ENCODE measurements at regions not wholly inside any gene's neighbourhood (a gene's known extent, or its start where the extent isn't known, plus 50 kb on each side); places are given as distances from the start of the nearest gene placed in this dataset.

DNA sequence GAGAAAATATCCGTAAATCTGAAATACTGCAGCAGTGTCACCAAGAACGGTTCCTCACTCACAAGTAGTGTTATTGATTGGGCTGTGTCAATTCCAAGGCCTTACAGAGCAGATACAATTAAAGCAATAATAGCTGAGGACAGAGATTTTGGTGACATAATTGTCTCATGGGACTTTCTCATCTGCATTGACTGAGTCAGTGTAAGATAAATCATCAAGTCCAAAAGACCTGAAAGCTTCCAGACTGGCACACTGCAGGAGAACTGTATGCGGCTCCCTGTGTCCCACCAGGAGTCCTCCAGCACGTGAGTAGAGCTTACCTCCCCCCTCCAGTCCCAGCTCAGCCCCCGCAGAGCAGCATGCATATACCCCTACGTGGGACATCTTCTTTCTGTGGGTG, 655.2 kb upstream of the ARID1B start:
- Histone ChIP-seq H3K27me3 (no peaks in the 10 kb centered on the region), H3K4me1 (ENCODE audit: control insufficient read depth in 1 of 2, insufficient read depth in 1 of 2, low read depth in 1 of 2, low read length in 1 of 2) (no peaks in the 10 kb centered on the region), H3K36me3 (no peaks in the 10 kb centered on the region), H3K9me3 (no peaks in the 10 kb centered on the region), H3K27ac (no peak overlapping the region), H3K4me3 (ENCODE audit: low read depth in 1 of 2, low read length in 1 of 2) (no peak overlapping the region)
- TF ChIP-seq, protein P1, sequence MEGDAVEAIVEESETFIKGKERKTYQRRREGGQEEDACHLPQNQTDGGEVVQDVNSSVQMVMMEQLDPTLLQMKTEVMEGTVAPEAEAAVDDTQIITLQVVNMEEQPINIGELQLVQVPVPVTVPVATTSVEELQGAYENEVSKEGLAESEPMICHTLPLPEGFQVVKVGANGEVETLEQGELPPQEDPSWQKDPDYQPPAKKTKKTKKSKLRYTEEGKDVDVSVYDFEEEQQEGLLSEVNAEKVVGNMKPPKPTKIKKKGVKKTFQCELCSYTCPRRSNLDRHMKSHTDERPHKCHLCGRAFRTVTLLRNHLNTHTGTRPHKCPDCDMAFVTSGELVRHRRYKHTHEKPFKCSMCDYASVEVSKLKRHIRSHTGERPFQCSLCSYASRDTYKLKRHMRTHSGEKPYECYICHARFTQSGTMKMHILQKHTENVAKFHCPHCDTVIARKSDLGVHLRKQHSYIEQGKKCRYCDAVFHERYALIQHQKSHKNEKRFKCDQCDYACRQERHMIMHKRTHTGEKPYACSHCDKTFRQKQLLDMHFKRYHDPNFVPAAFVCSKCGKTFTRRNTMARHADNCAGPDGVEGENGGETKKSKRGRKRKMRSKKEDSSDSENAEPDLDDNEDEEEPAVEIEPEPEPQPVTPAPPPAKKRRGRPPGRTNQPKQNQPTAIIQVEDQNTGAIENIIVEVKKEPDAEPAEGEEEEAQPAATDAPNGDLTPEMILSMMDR (IDR thresholded peaks at IDR 0.05) = no peak

DNA sequence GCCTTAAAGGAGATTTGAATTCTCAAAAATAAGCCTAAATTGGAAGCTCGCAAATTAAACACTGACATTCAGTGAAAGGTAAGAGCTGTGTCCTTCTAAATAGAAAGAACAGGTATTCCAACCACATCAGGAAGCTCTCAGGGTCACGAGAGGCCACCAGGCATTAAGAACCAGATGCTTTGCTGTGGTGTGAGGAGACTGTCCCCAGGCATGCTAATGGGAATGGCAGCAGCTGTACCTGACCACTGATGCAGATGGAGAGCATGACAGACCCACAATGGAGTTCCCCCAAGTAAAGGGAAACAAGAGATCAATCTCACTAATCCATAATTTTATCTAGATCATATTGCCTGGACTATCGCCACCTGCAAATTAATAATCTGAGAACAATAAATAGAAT, 658.9 kb upstream of the NOX3 start:
- H3K36me3 ChIP-seq = no peaks in the 10 kb centered on the region
- no peak overlapping the region for H3K27ac ChIP-seq
- no peak overlapping the region for H3K4me3 ChIP-seq (ENCODE audit: low read depth in 1 of 2, low read length in 1 of 2)
- TF ChIP-seq, protein P1 (IDR thresholded peaks at IDR 0.05) = no peak
- H3K9me3 ChIP-seq = no peaks in the 10 kb centered on the region
- no peaks in the 10 kb centered on the region for H3K27me3 ChIP-seq
- H3K4me1 ChIP-seq (ENCODE audit: control insufficient read depth in 1 of 2, insufficient read depth in 1 of 2, low read depth in 1 of 2, low read length in 1 of 2) = no peaks in the 10 kb centered on the region

DNA sequence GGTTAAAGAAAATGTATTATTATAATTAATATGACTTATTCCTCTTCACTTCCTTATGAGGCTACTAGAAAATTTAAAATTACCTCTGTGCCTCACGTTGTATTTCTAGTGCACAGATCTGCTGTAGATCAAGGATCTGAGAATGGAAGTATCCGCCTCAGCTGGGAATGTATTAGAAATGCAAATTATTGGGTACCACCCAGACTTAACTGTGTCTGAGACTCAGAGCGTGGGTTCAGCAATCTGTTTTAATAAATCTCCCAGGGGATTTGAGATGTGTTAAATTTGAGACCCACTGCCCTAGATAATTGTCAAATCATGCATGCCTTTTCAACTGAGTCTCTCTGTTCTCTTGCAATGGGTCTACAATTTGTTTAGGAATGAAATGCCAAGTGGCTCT, 658.0 kb upstream of the NOX3 start:
- Histone ChIP-seq H3K4me1 (ENCODE audit: control insufficient read depth in 1 of 2, insufficient read depth in 1 of 2, low read depth in 1 of 2, low read length in 1 of 2) (no peaks in the 10 kb centered on the region), H3K27ac (no peak overlapping the region), H3K4me3 (ENCODE audit: low read depth in 1 of 2, low read length in 1 of 2) (no peak overlapping the region), H3K27me3 (no peaks in the 10 kb centered on the region), H3K36me3 (no peaks in the 10 kb centered on the region), H3K9me3 (no peaks in the 10 kb centered on the region)
- TF ChIP-seq, protein P1 (IDR thresholded peaks at IDR 0.05) = no peak

DNA sequence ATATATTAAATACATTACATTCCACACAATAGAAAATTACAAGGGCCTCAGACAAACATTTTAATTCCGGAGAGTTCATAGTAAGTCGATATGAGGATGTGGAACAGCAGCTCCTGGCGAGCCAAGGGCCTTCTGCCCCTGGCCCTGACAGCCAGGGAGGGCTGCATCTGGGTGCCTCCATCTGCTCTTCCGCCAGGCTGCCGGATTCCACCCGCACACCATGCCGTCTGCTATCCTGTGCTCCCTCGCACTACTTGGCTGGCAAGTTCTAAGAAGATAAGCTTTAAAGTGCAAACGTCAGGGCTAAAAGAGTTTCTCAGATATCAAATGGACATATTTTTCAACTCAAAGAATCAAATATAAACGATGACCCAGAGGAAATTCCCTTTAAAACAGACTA, 656.3 kb upstream of the NOX3 start:
- TF ChIP-seq, protein P1 (IDR thresholded peaks at IDR 0.05) = no peak
- H3K4me1 ChIP-seq (ENCODE audit: control insufficient read depth in 1 of 2, insufficient read depth in 1 of 2, low read depth in 1 of 2, low read length in 1 of 2) = no peaks in the 10 kb centered on the region
- no peak overlapping the region for H3K4me3 ChIP-seq (ENCODE audit: low read depth in 1 of 2, low read length in 1 of 2)
- H3K36me3 ChIP-seq = no peaks in the 10 kb centered on the region
- H3K27me3 ChIP-seq = no peaks in the 10 kb centered on the region
- no peak overlapping the region for H3K27ac ChIP-seq
- no peaks in the 10 kb centered on the region for H3K9me3 ChIP-seq

DNA sequence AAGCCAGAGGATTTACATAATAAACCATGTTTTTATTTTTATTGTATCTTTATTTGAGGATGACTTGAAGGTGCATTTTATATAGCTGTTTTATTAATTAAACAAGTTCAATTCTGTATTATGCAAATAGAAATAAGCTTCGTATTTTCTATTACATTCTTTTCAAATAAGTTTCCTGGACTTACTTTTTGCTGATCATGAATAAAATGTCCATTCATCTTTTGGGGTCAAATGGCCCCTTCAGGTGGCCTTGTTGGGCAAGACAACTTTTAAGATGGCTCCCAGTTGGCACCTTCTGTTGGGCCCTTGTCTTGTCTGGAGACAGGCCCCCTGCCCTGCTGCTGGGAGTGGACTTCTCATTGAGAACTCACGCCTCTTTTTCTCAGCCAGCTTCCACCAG, 654.6 kb upstream of the NOX3 start:
- H3K9me3 ChIP-seq = no peaks in the 10 kb centered on the region
- TF ChIP-seq, protein P1 (IDR thresholded peaks at IDR 0.05) = no peak
- H3K36me3 ChIP-seq = no peaks in the 10 kb centered on the region
- no peak overlapping the region for H3K27ac ChIP-seq
- H3K4me3 ChIP-seq (ENCODE audit: low read depth in 1 of 2, low read length in 1 of 2) = no peak overlapping the region
- no peaks in the 10 kb centered on the region for H3K4me1 ChIP-seq (ENCODE audit: control insufficient read depth in 1 of 2, insufficient read depth in 1 of 2, low read depth in 1 of 2, low read length in 1 of 2)
- H3K27me3 ChIP-seq = no peaks in the 10 kb centered on the region

DNA sequence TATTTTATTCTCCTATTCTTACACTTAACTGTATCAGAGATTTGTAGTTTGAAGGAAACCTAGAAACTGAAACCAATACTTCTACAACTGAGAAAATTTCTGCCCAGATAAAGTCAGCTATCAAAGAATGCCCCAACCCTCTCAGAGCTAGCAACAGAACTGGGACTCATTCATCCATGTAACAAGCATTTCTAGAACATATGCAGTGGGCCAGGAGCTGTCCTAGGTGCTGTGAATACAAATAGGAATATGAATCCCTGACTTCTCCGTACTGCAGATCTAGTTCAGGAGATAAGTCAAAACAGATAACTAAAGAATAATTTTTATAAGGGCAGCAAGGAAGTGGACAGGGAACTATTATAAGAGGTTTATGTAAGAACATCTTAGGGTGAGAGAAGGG, 654.1 kb upstream of the NOX3 start:
- Histone ChIP-seq H3K4me3 (ENCODE audit: low read depth in 1 of 2, low read length in 1 of 2) (no peak overlapping the region), H3K27me3 (no peaks in the 10 kb centered on the region), H3K9me3 (no peaks in the 10 kb centered on the region), H3K27ac (no peak overlapping the region), H3K36me3 (no peaks in the 10 kb centered on the region), H3K4me1 (ENCODE audit: control insufficient read depth in 1 of 2, insufficient read depth in 1 of 2, low read depth in 1 of 2, low read length in 1 of 2) (no peaks in the 10 kb centered on the region)
- TF ChIP-seq, protein P1 (IDR thresholded peaks at IDR 0.05) = no peak
